Astrocyte of the spinal cord (primary cell): ENCODE measurements at regions not wholly inside any gene's neighbourhood (a gene's known extent, or its start where the extent isn't known, plus 50 kb on each side); places are given as distances from the start of the nearest gene placed in this dataset.

Source experiments
- DNase-seq: peaks from one replicate; pipeline ENCODE4 v3.0.0; 2011; ENCODE audit warnings: low read depth, low spot score
- H3K4me3 ChIP-seq: 2 replicates; pipeline ENCODE4 v1.5.1; 2011; ENCODE audit warnings: low read depth, mild to moderate bottlenecking, low read length, moderate library complexity
- CTCF ChIP-seq: IDR thresholded peaks from 2 replicates; pipeline ENCODE4 v1.5.1; 2012; ENCODE audit warnings: low read depth, mild to moderate bottlenecking, low read length, inconsistent platforms
- in situ Hi-C: cut with HindIII; loops from 2 replicates; pipeline ENCODE4 v1.10.0; 2017; ENCODE audit warnings: low sequenced_read_pairs

- no peak for TF ChIP-seq CTCF
- H3K4me3 ChIP-seq: no peak overlapping the region
- in situ Hi-C loops: no loop called here
- DNase-seq: no peak
These were observed 116.9 kb upstream of the TIAM1 start for GRCh38 chr21:31460980-31461379.

- no peak for TF ChIP-seq CTCF
- H3K4me3 ChIP-seq: no peak overlapping the region
- in situ Hi-C loops: no loop called here
- no peak for DNase-seq
These were observed 115.4 kb upstream of the TIAM1 start for GRCh38 chr21:31459457-31459856.

DNA sequence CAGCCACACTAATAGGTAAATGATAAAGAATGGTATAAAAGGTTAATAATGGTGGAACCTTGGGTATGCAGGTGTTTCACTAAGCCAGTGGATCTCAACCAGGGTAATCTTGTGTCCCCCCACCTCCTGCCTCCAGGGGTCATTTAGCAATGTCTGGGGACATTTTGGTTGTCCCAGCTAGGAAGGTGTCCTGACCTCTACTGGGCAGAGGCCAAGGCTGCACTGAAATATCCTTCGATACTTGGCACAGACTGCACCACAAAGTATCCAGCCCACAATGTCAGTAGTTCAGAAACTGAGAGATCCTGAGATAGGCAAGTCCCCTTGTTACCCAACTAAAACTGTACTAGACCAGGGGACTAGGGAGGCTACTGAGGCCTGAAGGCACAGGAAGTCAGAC lies 113.6 kb upstream of the TIAM1 start:
- TF ChIP-seq CTCF: peak; percentile 8
- no peak overlapping the region for H3K4me3 ChIP-seq
- DNase-seq: no peak
- in situ Hi-C loops: no loop called here

GRCh38 chr21:31456201-31456600 lies 112.1 kb upstream of the TIAM1 start:
- TF ChIP-seq CTCF: no peak
- no peak for DNase-seq
- in situ Hi-C loops: no loop called here
- no peak overlapping the region for H3K4me3 ChIP-seq

DNA sequence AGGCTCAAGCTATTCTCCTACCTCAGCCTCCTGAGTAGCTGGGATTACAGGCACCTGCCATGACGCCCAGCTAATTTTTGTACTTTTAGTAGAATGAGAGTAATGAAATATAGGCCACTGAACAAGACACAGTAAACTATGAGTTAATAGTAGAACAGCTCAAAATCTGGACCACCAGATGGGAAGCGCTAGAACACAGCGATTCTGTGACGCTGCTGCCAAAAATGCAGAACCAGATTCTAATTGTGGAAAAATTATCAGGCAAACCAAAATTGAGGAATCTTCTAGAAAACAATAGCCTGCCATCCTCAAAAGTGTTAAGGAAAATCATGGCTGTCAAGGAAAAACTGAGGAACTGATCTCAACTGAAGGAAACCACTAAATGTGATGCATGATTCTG lies 111.4 kb upstream of the TIAM1 start:
- no peak for TF ChIP-seq CTCF
- DNase-seq: no peak
- in situ Hi-C loops: no loop called here
- H3K4me3 ChIP-seq: no peak overlapping the region

GRCh38 chr21:31450980-31451379 lies 106.9 kb upstream of the TIAM1 start:
- no peak overlapping the region for H3K4me3 ChIP-seq
- in situ Hi-C loops: no loop called here
- TF ChIP-seq CTCF: no peak
- DNase-seq: no peak

DNA sequence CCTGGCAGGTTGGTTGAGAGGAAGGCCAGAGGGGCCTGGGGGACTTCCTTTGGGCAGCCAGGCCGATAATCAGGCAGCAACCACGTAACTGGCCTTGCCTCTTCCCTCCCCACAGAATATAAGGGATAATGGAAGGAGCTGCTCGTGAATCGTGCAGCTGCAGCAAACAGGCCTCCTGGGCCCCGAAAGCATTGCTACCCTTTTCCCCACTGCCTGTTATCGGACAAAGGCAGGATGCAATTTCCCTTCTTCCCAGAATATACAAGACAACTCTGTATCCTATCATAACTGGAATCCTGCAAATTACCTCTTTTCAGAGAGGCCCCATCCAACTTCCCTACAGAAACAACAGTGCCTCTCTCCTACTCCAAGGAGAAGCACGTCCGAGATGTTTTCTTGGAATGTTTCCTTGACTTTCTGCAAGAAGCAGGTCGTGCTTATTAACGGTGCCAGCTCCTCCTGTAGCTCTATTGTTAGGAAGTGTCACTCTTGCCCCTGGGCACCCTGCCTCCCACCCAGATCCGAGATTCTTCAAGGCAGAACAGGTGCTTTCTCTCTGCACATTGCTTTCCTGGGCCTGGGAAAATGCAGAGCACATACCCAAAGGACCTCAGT lies 106.0 kb upstream of the TIAM1 start:
- DNase-seq: no peak
- in situ Hi-C loops: no loop called here
- TF ChIP-seq CTCF: no peak
- H3K4me3 ChIP-seq: no peak overlapping the region
